OCI-LY7 (cell line): ENCODE measurements at regions not wholly inside any gene's neighbourhood (a gene's known extent, or its start where the extent isn't known, plus 50 kb on each side); places are given as distances from the start of the nearest gene placed in this dataset.

Experiments
- BruUV-seq: library from RNA; stranded (reverse); fragments of 400-500 nt; replicated peaks from 2 replicates; lab custom pipeline; 2021; lab: Mats Ljungman, UMichigan
- CTCF ChIA-PET: fragments of 300-600 bp; sonication (Branson Sonifier 250); formaldehyde crosslinking; loops from one replicate; lab custom pipeline; 2022; ENCODE audit warnings: antibody characterized with exemption; ENCODE audit not compliant: unreplicated experiment; lab: Charles Lee
- POLR2A ChIA-PET: fragments of 300-600 bp; sonication (Branson Sonifier 250); formaldehyde crosslinking; loops from one replicate; lab custom pipeline; 2022; ENCODE audit warnings: antibody characterized with exemption; lab: Charles Lee
- DNase-seq: peaks from one replicate; pipeline ENCODE4 v3.0.0-alpha.2; 2015; ENCODE audit warnings: low spot score
- H2AFZ ChIP-seq: fragments of 200-600 bp; sonication (generic), shearing (Covaris generic); 2 replicates; pipeline ENCODE4 v1.6.1; 2014; ENCODE audit warnings: mild to moderate bottlenecking, antibody characterized with exemption, low read length, moderate library complexity
- H3K27ac ChIP-seq: fragments of 200-600 bp; sonication (generic); 2 replicates; pipeline ENCODE4 v1.5.1; 2014; ENCODE audit warnings: mixed run types, low read depth, mild to moderate bottlenecking, moderate library complexity, low read length, inconsistent platforms; ENCODE audit not compliant: poor library complexity, severe bottlenecking
- H3K36me3 ChIP-seq: fragments of 200-600 bp; sonication (generic); 2 replicates; pipeline ENCODE4 v1.6.1; 2014; ENCODE audit warnings: mild to moderate bottlenecking, antibody characterized with exemption, low read length, moderate library complexity, mixed read lengths; ENCODE audit not compliant: insufficient read depth
- H3K4me1 ChIP-seq: fragments of 200-600 bp; sonication (generic); 2 replicates; pipeline ENCODE4 v1.5.1; 2014; ENCODE audit warnings: mild to moderate bottlenecking, low read length; ENCODE audit not compliant: insufficient read depth, poor library complexity, severe bottlenecking
- H3K4me2 ChIP-seq: fragments of 200-600 bp; sonication (generic); 2 replicates; pipeline ENCODE4 v1.6.1; 2014; ENCODE audit warnings: mild to moderate bottlenecking, low read length
- H3K4me3 ChIP-seq: fragments of 200-600 bp; sonication (generic); 2 replicates; pipeline ENCODE4 v1.5.1; 2014; ENCODE audit warnings: mild to moderate bottlenecking, low read depth, low read length; ENCODE audit not compliant: poor library complexity, severe bottlenecking
- H3K79me2 ChIP-seq: fragments of 200-600 bp; sonication (generic); 2 replicates; pipeline ENCODE4 v1.6.1; 2016; ENCODE audit warnings: low read depth, mild to moderate bottlenecking, low read length, moderate library complexity, mixed read lengths; ENCODE audit not compliant: insufficient read depth
- H3K9me2 ChIP-seq: fragments of 200-600 bp; sonication (generic); 2 replicates; pipeline ENCODE4 v1.6.1; 2016; ENCODE audit warnings: mild to moderate bottlenecking, low read length, mixed read lengths; ENCODE audit not compliant: insufficient read depth
- H3K9me3 ChIP-seq: fragments of 200-600 bp; sonication (generic); 2 replicates; pipeline ENCODE4 v1.6.1; 2014; ENCODE audit warnings: mild to moderate bottlenecking, mixed run types, low read length, mixed read lengths
- H4K20me1 ChIP-seq: fragments of 200-600 bp; sonication (generic); 2 replicates; pipeline ENCODE4 v1.6.1; 2014; ENCODE audit warnings: mild to moderate bottlenecking, antibody characterized with exemption, low read length, moderate library complexity, mixed read lengths; ENCODE audit not compliant: insufficient read depth
- CTCF ChIP-seq: fragments of 200-600 bp; sonication (generic); conservative IDR thresholded peaks from 2 replicates; pipeline ENCODE4 v1.5.1; 2014; ENCODE audit warnings: mild to moderate bottlenecking, antibody characterized with exemption, low read length, moderate library complexity, mixed read lengths
- EZH2phosphoT487 ChIP-seq: fragments of 200-600 bp; sonication (generic); IDR thresholded peaks from 2 replicates; pipeline ENCODE4 v1.6.1; 2018; ENCODE audit warnings: low read depth, borderline replicate concordance, mild to moderate bottlenecking, mixed run types, antibody characterized with exemption, low read length, moderate library complexity, mixed read lengths
- intact Hi-C: fragments of 100-400 bp; cut with micrococcal nuclease; formaldehyde crosslinking; loops from one replicate; pipeline ENCODE4 v1.10.0; 2022; ENCODE audit not compliant: unreplicated experiment

- BruUV-seq = no TSS peak
- H3K79me2 ChIP-seq = no peaks in the 10 kb centered on the region
- TF ChIP-seq CTCF = no peak
- no peak for TF ChIP-seq EZH2phosphoT487
Observed at GRCh38 chr18:73950116-73950700, 197.4 kb downstream of the FBXO15 start.

GRCh38 chr18:73948497-73948896 lies 199.1 kb downstream of the FBXO15 start:
- H3K9me3 ChIP-seq = no peaks in the 10 kb centered on the region
- BruUV-seq = no TSS peak
- H3K9me2 ChIP-seq = no peaks in the 10 kb centered on the region
- H3K4me2 ChIP-seq = no peak overlapping the region
- no peaks in the 10 kb centered on the region for H3K79me2 ChIP-seq
- no peak for DNase-seq
- no peak overlapping the region for H2AFZ ChIP-seq
- H3K4me3 ChIP-seq = no peak overlapping the region
- no peaks in the 10 kb centered on the region for H4K20me1 ChIP-seq
- no peaks in the 10 kb centered on the region for H3K36me3 ChIP-seq
- no peak overlapping the region for H3K27ac ChIP-seq
- TF ChIP-seq CTCF (no peak), EZH2phosphoT487 (no peak)
- intact Hi-C loops = no loop called here
- no peaks in the 10 kb centered on the region for H3K4me1 ChIP-seq
- POLR2A ChIA-PET = interaction anchor here (1.3 kb wide), 1 partner anchor 9 kb away, joined by 3 read pairs; no protein-coding TSS in a partner anchor
- CTCF ChIA-PET = no interaction called here

More at GRCh38 chr18:73950116-73950700, 197.4 kb downstream of the FBXO15 start:
- ChIA-PET POLR2A (no interaction called here), CTCF (no interaction called here)
- Histone ChIP-seq H3K4me1 (no peaks in the 10 kb centered on the region), H3K4me2 (no peak overlapping the region), H2AFZ (no peak overlapping the region), H3K9me2 (no peaks in the 10 kb centered on the region), H4K20me1 (no peaks in the 10 kb centered on the region), H3K36me3 (no peaks in the 10 kb centered on the region), H3K9me3 (no peaks in the 10 kb centered on the region), H3K4me3 (no peak overlapping the region), H3K27ac (no peak overlapping the region)
- intact Hi-C loops = no loop called here
- DNase-seq = no peak

GRCh38 chr18:73948084-73948483 lies 199.6 kb downstream of the FBXO15 start:
- Histone ChIP-seq H3K79me2 (no peaks in the 10 kb centered on the region), H3K4me3 (no peak overlapping the region), H3K4me1 (no peaks in the 10 kb centered on the region), H3K9me2 (no peaks in the 10 kb centered on the region), H3K36me3 (no peaks in the 10 kb centered on the region), H2AFZ (no peak overlapping the region), H3K9me3 (no peaks in the 10 kb centered on the region), H4K20me1 (no peaks in the 10 kb centered on the region), H3K4me2 (no peak overlapping the region), H3K27ac (no peak overlapping the region)
- no TSS peak for BruUV-seq
- no peak for TF ChIP-seq CTCF
- TF ChIP-seq EZH2phosphoT487 = no peak
- ChIA-PET POLR2A (interaction anchor here (1.3 kb wide), 1 partner anchor 9 kb away, joined by 3 read pairs; no protein-coding TSS in a partner anchor), CTCF (no interaction called here)
- intact Hi-C loops = no loop called here
- DNase-seq = no peak
